Endothelial cell (in vitro differentiated cells): ENCODE measurements at regions not wholly inside any gene's neighbourhood (a gene's known extent, or its start where the extent isn't known, plus 50 kb on each side); places are given as distances from the start of the nearest gene placed in this dataset.

Source experiments
- DNase-seq: peaks from one replicate; pipeline ENCODE4 v3.0.0; 2021; ENCODE audit warnings: low spot score
- H3K27ac Mint-ChIP-seq: one replicate; pipeline ENCODE4 v1.8.0; 2021; ENCODE audit warnings: mixed read lengths, inconsistent platforms; ENCODE audit not compliant: unreplicated experiment
- H3K27me3 Mint-ChIP-seq: one replicate; pipeline ENCODE4 v1.8.0; 2021; ENCODE audit warnings: mild to moderate bottlenecking, moderate library complexity, mixed read lengths, inconsistent platforms; ENCODE audit not compliant: unreplicated experiment
- H3K36me3 Mint-ChIP-seq: one replicate; pipeline ENCODE4 v1.8.0; 2021; ENCODE audit warnings: mild to moderate bottlenecking, low read depth, mixed read lengths, inconsistent platforms; ENCODE audit not compliant: unreplicated experiment
- H3K4me1 Mint-ChIP-seq: one replicate; pipeline ENCODE4 v1.8.0; 2021; ENCODE audit warnings: mild to moderate bottlenecking, mixed read lengths, inconsistent platforms; ENCODE audit not compliant: unreplicated experiment
- H3K4me3 Mint-ChIP-seq: one replicate; pipeline ENCODE4 v1.8.0; 2021; ENCODE audit warnings: mild to moderate bottlenecking, mixed read lengths, inconsistent platforms; ENCODE audit not compliant: unreplicated experiment
- H3K9me3 Mint-ChIP-seq: one replicate; pipeline ENCODE4 v1.8.0; 2021; ENCODE audit warnings: mixed read lengths, inconsistent platforms; ENCODE audit not compliant: unreplicated experiment
- TF ChIP-seq, protein P1 (sequence below): fragments of 200-600 bp; sonication (generic); IDR thresholded peaks from one replicate; pipeline ENCODE4 v1.5.0; 2021; ENCODE audit warnings: antibody characterized with exemption; ENCODE audit not compliant: unreplicated experiment

DNA sequence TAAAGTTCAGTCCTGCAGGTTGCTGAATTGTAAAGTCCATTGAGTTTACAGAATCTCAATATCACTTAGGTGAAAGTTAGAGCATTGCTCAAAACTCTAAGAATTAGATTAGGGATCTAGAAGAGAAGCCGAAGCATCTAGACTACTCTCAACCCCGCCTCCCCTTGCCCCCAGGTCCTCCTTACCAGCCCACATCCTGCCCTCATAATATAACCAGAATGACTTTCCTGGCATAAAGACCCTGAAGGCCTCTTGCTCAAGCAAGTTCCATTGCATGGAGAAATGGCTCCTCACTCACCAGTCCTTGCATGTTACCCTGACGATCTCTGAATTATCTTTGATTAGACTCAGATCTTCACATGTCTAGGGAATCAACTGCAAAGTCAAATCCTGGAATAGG is 78.8 kb downstream of the SPATA31C2 start:
- Mint-ChIP-seq H3K36me3 (peaks cover 3% of the 10 kb centered on the region), H3K27me3 (peaks cover 6% of the 10 kb centered on the region), H3K4me1 (no peaks in the 10 kb centered on the region), H3K9me3 (peaks cover 8% of the 10 kb centered on the region), H3K4me3 (no peak overlapping the region), H3K27ac (no peak overlapping the region)
- TF ChIP-seq, protein P1, sequence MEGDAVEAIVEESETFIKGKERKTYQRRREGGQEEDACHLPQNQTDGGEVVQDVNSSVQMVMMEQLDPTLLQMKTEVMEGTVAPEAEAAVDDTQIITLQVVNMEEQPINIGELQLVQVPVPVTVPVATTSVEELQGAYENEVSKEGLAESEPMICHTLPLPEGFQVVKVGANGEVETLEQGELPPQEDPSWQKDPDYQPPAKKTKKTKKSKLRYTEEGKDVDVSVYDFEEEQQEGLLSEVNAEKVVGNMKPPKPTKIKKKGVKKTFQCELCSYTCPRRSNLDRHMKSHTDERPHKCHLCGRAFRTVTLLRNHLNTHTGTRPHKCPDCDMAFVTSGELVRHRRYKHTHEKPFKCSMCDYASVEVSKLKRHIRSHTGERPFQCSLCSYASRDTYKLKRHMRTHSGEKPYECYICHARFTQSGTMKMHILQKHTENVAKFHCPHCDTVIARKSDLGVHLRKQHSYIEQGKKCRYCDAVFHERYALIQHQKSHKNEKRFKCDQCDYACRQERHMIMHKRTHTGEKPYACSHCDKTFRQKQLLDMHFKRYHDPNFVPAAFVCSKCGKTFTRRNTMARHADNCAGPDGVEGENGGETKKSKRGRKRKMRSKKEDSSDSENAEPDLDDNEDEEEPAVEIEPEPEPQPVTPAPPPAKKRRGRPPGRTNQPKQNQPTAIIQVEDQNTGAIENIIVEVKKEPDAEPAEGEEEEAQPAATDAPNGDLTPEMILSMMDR = no peak
- DNase-seq = no peak

DNA sequence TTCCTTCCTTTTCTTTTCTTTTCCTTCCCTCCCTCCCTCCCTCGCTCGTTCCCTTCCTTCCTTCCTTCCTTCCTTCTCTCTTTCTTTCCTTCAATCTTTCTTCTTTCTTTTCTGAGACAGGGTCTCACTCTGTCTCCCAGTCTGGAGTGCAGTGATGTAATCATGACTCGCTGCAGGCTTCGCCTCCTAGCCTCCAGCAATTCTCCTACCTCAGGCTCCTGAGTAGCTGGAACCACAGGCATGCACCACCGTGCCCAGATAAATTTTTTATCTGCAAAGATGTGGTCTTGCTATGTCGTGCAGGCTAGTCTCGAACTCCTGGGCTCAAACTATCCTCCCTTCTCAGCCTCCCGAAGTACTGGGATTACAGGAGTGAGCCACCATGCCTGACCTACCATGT is 81.4 kb downstream of the SPATA31C2 start:
- Mint-ChIP-seq H3K9me3 (peaks cover 8% of the 10 kb centered on the region), H3K36me3 (peaks cover 3% of the 10 kb centered on the region), H3K27ac (no peak overlapping the region), H3K4me3 (no peak overlapping the region), H3K27me3 (peaks cover 6% of the 10 kb centered on the region), H3K4me1 (no peaks in the 10 kb centered on the region)
- TF ChIP-seq, protein P1 = no peak
- DNase-seq = no peak

DNA sequence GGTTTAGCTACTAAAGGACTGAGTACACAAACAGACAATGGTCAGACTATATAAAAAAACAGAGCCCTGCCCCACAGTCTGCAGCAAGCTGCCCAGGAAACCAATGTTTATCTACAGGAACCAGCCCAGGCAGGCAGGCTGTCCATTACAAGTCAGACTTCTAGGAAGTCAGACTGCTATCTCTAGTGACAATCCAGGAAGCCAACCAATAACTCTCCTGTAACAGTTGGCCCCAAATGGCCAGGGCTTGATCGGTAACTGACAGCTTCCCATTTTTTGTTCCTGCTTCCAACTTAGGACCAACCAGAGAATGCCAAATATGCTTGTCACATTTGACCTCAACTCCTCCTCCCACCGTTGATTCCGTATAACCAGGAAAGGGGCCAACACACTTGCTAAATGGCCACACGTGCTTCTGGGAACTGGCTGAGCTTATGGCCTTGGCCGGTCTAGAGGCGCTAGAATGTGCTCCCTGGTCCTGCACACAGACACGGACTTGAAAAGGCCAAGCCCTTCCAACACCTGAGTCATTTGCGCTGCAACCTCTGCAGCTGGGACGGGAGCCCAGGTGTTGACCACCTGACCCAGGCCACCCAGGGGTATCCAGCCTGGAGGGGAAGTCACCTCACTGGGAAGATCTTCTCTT is 79.6 kb upstream of the CDK20 start:
- H3K9me3 Mint-ChIP-seq = peaks cover 8% of the 10 kb centered on the region
- H3K27me3 Mint-ChIP-seq = peaks cover 6% of the 10 kb centered on the region
- H3K4me3 Mint-ChIP-seq = no peak overlapping the region
- peaks cover 3% of the 10 kb centered on the region for H3K36me3 Mint-ChIP-seq
- H3K27ac Mint-ChIP-seq = no peak overlapping the region
- H3K4me1 Mint-ChIP-seq = no peaks in the 10 kb centered on the region
- TF ChIP-seq, protein P1 = no peak
- DNase-seq = no peak

DNA sequence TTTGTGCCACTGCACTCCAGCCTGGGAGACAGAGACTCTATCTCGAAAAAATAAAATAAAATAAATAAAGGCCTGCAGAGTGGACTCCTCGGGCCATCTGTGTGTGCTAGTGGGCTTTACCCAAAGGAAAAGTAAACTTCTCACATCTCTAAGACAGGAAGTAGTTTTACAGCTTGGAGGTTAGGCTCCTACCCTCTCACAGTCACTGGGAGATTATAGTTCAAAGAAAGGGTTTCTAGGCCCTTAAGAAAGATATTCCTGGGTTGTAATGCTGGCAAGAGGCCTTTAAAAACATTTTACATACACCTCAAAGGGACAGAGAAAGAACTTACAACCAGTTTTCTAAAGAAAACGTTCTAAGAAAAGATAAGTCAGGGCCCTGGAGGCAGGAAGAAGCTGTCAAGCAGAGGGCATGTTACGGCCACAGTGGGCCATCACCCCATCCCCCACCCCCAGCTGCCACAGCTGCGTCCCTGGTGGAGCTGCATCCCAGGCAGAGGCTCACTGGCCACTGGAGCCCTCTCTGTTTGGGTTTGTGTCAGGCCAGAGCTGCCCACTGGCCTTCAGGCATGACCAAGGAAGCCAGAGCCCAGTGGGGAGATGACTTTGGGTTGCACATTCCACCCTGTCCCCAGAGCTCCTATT is 78.1 kb upstream of the CDK20 start:
- Mint-ChIP-seq H3K9me3 (peaks cover 8% of the 10 kb centered on the region), H3K36me3 (peaks cover 3% of the 10 kb centered on the region), H3K27ac (no peak overlapping the region), H3K27me3 (peaks cover 6% of the 10 kb centered on the region), H3K4me3 (no peak overlapping the region), H3K4me1 (no peaks in the 10 kb centered on the region)
- TF ChIP-seq, protein P1 = no peak
- DNase-seq = no peak

DNA sequence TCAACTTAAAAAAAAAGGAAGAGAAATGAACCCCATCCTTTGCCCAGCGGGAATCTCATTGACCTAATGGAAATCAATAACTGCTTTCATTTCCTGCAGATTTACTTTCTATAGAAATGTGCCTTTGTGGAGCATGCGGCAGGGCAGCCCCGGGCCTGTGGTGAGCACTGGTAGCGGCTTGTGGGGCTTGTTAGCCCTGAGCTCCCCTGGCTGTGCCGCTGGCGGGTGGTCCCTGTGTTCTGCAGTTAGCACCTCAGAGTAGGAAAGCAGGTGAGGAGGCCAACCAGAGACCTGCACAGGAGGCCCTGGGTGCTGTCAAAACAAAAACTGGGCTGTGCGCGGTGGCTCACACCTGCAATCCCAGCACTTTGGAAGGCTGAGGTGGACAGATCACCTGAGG is 76.8 kb upstream of the CDK20 start:
- Mint-ChIP-seq H3K9me3 (peaks cover 8% of the 10 kb centered on the region), H3K27me3 (peaks cover 2% of the 10 kb centered on the region), H3K36me3 (peaks cover 3% of the 10 kb centered on the region), H3K4me1 (no peaks in the 10 kb centered on the region), H3K4me3 (no peak overlapping the region), H3K27ac (no peak overlapping the region)
- DNase-seq = no peak
- TF ChIP-seq, protein P1 = no peak
